ENCODE measurements at regions not wholly inside any gene's neighbourhood (a gene's known extent, or its start where the extent isn't known, plus 50 kb on each side); places are given as distances from the start of the nearest gene placed in this dataset.
"Not testable (repeated sequence)": the region's sequence is repeated elsewhere in the genome, so short reads cannot be mapped to it uniquely, and the experiment has no call there.

DNA sequence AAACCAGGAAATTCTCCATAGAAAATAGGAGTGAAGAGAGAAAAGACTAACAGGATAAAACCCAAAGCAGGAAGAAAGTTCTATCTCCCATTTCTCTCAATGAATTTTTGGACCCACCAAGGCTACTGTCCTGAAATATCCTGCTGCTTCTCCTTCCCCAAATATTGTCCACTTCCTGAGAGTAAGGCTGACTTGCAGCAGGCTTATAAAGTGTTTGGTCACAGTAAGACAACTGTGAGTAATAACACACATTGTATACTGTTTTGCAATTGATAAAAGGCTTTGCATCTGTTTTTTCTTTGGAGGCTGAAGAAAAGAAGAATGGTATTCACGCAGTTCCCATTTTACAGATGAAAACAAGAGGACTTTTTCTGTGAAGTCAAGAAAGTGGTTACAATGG, 52.8 kb downstream of the FOXD4L6 start:
- peak; percentile 6 for DNase-seq (ENCODE audit: low read depth)
- not testable (repeated sequence) for H3K4me3 ChIP-seq (ENCODE audit: low read depth, low read length)

DNA sequence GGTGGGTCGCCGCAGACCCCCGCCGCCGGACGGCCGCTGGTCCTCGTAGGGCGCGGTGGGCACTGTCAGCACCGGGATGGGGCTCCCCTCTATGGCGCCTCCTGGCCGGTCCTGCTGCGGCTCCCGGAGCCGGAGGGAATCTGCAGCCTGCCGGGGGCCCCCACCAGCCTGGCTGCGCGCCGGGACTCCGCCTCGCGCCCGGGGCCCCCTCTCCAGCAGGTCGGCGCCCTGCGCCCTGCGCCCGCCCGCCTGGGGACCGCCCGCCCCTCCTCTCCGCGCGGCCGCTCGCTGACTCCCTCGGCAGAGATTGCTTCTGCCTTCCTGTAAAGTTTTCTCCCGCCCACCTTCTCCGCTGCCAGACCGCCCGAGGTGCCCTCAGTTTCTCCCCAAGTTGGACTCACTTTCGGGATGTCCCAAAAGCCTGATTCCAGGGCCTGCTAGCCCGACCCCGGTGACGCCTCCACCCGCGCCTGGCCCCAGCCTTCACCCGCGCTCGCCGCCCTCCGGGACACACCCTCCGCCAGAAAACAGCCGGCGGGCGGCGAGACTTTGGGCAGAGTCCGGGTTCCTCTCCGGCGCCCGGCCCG, 54.0 kb downstream of the FOXD4L6 start:
- peak overlapping the region; percentile 68 for H3K4me3 ChIP-seq (ENCODE audit: low read depth, low read length)
- DNase-seq (ENCODE audit: low read depth), result peak; percentile 38

DNA sequence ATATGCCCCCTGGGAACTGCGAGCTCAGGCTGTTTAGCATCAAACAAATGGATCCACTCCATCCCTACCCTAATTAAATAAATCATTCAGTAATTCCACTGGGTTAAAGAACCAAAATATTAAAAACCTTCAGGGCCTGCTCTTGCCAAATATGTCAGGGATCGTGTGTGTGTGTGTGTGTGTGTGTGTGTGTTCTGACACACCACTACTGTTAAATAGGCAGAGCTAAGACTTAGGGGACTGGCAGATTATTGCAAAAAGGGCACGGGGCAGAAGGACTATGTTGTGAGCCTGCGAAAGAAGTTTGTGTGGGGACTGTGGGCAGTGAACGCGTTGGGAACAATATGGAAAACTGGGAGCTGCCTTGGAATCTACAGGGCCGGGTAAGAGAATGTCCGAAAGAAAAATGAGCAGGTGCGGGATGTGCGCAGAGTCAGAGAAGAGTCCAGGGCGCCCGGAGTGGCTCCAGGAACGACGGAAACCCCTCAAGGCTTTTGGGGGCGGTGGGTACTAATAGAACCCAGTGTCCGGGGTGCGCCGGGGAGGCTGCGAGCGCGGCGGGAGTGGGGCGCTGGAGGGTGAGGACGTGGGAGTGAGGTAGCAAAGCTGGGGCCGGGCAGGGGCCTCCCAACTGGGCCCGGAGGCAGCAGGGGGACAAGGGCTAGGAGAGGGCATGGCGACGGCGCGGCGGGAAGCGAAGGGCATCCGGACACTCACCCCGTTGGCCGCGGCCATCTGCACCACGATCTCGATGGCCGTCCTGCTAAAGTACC, 54.8 kb downstream of the FOXD4L6 start:
- H3K4me3 ChIP-seq (ENCODE audit: low read depth, low read length), result peak overlapping the region; percentile 68
- peak; percentile 26 for DNase-seq (ENCODE audit: low read depth)

DNA sequence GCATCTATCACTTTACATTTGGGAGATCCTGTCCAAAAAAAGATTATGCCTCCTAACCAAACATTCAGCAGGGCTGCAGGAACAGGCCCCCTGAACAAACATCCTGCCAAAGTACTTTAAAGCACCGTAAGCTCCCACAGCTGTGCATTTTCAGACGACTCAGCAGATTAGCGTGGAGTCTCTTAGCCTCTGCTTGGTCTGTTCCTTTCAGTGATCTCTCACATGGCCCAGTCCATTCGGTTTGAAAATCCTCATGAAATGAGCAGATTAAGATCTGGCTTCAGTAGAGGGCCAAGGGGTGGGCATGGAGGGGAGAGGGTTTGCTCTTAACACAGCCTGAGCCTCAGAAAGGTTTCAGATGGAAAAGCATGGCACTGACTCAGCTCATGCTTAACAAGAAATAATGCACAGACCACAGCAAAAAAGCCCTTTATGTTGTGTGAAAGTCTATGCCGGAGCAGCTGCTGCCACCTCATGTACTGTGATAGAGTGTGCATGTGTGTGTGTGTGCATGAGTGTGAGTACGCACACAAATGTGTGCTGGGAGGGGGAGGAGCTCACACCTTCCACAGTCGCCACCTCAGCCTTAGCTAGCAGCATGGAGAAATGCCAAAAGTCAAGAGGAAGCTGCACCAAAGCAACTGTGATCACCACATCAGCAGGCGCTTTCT, 64.2 kb downstream of the FOXD4L6 start:
- H3K4me3 ChIP-seq (ENCODE audit: low read depth, low read length), result peak overlapping the region; percentile 7
- peak; percentile 48 for DNase-seq (ENCODE audit: low read depth)

DNA sequence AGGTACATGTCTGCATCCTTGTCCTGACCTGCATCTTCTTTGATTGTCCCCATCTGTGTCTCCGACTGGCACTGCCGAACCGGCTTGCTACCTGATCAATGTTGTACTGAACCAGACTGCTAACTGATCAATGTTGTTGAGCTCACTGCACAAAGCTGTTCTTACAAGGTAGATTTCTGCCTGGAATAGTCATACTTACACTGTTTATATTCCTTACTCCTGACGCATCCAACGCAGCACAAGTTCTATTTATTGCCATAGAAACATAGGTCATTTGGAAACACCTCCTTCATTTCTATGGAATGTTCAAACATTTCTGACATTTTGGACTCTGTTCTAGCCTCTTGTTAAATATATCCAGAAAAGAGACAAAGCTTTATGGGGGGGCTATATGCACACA, 65.2 kb downstream of the FOXD4L6 start:
- not testable (repeated sequence) for H3K4me3 ChIP-seq (ENCODE audit: low read depth, low read length)
- peak; percentile 41 for DNase-seq (ENCODE audit: low read depth)

DNA sequence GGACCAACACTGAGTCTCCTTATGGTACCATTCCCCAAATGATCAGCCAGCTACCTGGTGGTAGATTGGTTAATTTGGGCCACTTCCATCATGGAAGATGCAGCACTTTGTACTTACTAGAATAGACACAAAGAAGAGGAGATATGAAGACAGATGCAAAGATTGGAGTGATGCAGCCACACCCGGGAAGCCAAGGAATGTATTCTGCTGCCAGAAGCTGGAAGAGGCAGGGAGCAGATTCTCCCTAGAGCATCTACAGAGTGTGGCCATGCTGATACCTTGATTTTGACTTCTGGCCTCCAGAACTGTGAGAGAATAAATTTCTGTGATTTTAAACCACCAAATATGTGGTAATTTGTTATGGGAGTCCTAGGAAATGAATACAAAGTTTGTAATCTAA, 68.9 kb downstream of the FOXD4L6 start:
- not testable (repeated sequence) for DNase-seq (ENCODE audit: low read depth); H3K4me3 ChIP-seq (ENCODE audit: low read depth, low read length)

DNA sequence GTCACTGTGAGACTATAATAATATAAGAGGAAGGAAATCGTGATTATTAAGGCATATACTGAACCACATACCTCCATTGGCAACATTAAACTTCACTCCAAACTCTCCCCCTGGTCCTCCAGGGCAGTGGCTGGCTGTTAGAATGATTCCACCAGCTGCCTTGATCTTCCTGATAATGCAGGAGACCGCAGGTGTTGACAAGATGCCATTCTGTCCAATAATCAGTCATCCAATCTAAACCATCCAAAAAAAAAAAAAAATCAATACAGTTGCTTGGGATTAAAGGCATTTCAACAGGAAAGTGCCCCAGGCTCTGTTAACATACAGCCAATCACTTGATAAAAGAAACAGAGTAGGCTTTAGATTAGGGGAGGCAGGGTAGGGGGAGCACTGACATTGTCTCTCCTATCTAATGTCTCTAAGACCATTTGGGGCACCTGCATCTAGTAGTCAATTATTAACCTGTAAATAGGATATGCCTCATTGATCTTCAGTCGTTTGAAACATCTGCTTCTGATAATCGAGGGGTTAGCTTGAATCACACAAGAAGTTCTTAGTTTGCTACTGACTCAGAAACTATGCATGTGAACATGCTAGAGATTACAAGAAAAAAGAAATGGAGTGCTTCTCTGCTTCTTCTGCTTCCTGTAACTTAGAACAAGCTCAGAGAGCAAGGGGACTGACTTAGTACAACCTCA, 74.7 kb downstream of the FOXD4L6 start:
- not testable (repeated sequence) for H3K4me3 ChIP-seq (ENCODE audit: low read depth, low read length); DNase-seq (ENCODE audit: low read depth)

DNA sequence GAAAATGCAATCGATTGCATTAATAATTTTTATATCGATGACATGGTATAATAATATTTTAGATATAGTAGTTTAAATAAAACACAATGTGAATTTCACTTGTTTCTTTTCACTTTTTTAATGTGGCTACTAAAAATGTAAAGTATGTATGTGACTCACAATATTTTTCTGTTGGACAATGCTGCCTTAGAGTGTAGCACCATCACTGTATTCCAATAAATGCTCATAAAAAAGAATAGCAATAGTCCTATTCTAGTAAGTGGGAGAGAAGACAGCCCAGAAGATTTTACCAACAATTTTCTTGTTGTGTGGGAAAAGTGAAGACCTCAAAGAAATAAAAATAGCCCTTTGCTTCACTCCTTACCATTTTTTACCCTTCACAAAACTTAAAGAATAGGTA, 79.8 kb downstream of the FOXD4L6 start:
- not testable (repeated sequence) for H3K4me3 ChIP-seq (ENCODE audit: low read depth, low read length); DNase-seq (ENCODE audit: low read depth)

DNA sequence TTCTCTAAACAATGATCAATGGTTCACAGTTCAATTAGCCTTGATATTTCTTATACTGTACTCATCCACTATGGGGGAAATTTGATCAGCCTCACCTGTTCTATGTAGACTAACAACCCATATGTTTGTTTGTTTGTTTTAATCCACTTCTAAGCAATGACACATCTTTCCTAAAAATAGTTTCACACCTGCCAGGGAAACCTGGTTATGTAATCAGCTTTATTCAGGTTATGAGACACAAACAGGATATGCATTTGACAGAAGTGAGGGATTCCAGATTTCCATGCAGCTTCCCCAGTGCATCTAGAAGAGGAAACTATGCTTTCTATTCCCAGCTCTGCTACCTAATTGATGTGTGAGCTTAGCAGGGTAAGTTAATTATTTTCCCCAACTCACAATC, 80.7 kb downstream of the FOXD4L6 start:
- not testable (repeated sequence) for DNase-seq (ENCODE audit: low read depth)

DNA sequence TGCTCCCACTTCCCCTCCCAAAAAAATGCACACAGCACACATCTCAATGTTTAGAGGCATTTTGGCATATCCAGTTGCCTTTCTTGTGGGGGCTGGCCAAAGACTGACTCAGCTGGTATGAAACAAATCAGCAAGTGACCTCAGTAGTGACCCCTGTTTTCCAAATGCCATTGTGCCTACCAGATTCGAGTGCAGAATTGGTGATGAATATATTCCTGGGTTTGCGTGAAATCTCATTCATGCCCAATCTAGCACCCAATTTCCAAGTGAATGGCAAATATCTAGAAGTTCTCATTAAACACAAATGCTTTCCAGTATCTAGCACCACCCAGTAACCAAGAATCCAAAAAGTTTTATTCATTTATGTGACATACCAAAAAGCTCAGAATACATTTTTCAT, 83.6 kb downstream of the FOXD4L6 start:
- not testable (repeated sequence) for DNase-seq (ENCODE audit: low read depth); H3K4me3 ChIP-seq (ENCODE audit: low read depth, low read length)

More for the DNA sequence above, 80.7 kb downstream of the FOXD4L6 start:
- not testable (repeated sequence) for H3K4me3 ChIP-seq (ENCODE audit: low read depth, low read length)

DNA sequence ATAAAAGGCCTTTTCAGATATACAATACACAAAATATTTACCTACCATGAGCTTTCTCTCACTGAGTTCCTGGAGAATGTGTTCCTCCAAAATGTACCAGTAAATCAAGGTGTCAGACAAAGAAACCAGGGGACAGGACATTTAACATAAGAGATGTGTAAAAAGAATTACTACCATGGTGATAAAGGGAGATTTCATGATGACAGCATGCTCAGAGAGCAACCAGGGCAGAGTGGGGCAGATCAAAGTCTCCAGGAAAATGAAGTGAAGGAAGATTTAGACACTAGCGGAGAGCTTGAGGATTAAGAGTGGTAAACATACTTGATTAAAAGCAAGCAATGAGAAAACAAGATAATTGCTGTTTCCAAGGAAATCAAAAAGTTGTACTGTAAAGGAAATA, 85.0 kb downstream of the FOXD4L6 start:
- not testable (repeated sequence) for DNase-seq (ENCODE audit: low read depth); H3K4me3 ChIP-seq (ENCODE audit: low read depth, low read length)

DNA sequence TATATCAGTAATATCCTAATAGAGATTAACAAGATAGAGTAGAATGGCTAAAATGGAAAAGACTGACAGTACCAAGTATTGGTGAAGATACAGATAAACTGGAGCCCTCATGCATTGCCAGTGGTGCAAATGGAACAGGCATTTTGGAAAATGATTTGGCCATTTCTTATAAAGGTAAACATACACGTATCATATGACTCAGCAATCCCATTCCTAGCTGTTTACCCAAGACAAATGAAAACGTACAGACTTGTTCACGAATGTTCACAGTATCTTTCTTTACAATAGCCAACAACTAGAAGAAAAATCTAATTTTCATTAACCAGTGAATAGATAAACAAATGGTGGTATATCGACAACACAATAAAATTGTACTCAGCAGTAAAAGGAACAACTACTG, 86.4 kb downstream of the FOXD4L6 start:
- H3K4me3 ChIP-seq (ENCODE audit: low read depth, low read length); DNase-seq (ENCODE audit: low read depth): not testable (repeated sequence)

DNA sequence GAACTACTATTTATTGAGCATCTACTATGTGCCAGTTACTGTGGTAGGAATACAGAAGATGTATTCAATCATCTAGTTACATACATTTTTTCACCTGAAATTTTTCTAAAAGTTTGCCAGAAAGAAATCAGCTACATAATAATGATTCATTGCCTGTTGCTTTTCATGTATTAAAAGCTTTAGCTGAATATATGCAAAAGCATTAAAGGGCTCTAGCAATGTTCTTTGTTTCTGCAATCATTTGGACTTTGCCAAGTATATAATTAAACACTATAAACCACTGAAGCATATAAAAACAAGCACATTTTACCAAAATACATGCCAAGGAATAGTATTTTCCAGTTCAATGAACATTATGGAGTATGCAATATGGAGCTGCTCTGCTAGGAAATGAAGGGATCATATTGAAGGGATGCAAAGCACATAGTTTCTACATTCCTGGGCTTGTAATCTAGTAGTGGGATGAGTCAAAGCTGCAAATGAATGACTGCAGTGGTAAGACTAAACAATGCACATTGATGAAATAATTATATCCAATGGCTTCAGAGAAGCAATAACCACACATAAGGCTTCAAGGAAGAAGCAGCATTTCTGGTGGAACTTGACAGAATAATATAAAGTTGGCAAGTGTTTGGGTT, 87.7 kb downstream of the FOXD4L6 start:
- DNase-seq (ENCODE audit: low read depth); H3K4me3 ChIP-seq (ENCODE audit: low read depth, low read length): not testable (repeated sequence)

DNA sequence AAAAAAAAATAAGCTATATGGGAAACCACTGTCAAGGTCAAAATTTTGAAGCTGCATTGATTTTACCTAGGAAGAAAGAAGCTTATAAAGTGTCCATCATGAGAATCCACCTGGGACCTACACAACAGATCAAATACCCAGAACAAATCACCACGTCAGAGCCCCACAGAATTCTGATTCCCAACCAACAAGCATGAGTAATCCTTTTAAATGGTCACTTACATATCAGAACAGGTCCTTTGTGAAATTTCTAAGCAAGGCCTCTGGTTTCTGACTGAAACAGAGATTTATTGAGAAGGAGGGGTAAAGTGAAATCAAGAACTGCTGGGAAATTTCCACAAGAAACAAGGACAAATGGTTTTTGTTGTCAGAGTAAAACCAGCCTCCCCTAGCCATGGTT, 93.2 kb downstream of the FOXD4L6 start:
- DNase-seq (ENCODE audit: low read depth), result peak; percentile 28
- not testable (repeated sequence) for H3K4me3 ChIP-seq (ENCODE audit: low read depth, low read length)

DNA sequence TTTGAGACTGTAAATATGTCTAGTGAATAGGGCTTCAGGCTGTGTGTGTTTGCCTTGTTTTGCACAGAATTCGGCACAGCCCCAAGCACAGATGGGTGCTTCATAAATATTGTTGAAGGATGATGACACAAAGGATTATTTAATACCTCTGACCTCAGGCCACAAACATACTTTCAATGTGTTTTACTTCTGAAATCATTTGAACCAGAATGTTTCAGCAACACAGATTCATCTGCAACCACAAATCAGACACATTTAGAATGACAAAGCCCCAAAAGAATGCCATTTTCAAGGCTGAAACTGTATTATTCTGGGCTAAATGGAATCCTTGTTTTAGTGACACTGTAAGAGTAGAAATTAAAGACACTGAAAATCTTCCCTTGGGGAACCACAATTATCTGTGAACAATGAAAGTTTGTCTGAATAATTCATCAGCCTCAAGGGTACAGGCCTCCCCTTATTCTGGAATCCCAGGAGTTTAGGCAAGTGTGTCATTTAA, 93.7 kb downstream of the FOXD4L6 start:
- not testable (repeated sequence) for H3K4me3 ChIP-seq (ENCODE audit: low read depth, low read length)
- peak; percentile 90 for DNase-seq (ENCODE audit: low read depth)

DNA sequence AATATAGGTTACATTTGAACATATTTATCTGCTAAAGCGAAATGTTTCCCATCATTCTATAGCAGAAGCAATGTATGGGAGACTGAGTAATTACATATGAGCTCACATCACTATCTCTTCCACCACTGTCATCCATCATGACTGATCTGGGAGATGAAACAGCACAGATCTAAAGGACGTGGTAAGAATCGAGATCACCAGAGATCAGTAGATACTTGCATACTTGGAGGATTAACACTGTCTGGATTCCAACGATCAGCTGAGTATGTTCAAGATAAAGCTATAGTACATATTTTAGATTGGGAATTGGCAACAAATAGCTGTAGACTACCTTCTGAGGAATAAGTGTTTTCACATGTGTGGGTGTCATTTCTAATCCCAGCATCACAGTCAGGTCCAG, 94.6 kb downstream of the FOXD4L6 start:
- not testable (repeated sequence) for H3K4me3 ChIP-seq (ENCODE audit: low read depth, low read length)
- DNase-seq (ENCODE audit: low read depth), result peak; percentile 49

DNA sequence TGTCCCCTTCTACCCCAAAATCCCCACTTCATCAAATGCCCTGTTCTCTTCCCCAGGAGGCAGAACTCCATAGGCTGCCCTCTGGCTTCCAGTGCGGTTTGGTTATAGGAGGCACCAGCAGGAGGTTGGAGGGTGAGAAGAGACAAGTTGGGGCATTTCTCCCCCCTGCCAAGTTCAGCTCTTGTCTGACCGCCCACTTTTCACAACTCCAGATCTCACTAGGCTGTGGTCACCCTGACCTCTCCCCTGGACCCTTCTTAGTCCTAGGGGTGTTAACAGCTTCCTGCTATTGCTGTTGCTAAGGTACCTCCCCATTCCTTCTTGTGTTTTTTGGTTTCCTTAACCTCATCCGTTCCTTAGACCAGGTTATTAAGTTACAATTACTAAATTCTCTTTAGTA, 95.1 kb downstream of the FOXD4L6 start:
- not testable (repeated sequence) for H3K4me3 ChIP-seq (ENCODE audit: low read depth, low read length); DNase-seq (ENCODE audit: low read depth)

DNA sequence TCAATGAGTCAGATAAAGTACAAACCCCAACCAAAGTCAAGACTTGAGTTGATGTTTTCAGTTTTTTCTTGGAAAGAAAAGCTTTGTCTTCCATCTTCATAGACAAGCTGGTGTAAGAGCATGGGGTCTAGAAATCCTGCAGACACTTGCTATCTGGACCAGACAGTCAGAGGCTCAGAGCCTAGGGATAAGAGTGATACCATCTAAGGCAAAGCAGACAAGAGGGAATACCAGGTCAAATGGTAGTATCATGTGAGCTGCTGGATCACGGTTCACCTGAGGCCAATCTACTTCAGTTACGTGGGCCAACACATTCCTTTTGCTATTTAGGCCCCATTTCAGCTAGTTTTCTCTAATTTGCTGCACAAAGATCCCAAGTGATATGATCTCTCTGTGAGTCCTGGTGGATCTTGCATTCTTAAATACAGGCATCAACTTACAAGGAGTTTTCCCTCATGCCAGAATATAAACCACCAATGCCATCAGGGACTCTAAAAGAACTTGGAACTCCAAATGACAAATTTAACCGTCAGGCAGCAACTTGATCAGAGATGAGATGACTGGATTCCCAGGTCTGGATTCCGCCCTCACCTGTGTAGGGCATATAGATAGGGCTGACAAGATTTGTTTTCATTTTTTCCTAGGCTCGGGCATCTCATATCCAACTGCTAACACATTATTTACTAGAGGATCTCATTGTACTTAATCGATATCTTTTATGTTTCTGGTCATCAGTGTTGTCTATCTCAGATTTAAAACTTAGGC, 101.4 kb downstream of the FOXD4L6 start:
- not testable (repeated sequence) for DNase-seq (ENCODE audit: low read depth)

More for the DNA sequence above, 101.4 kb downstream of the FOXD4L6 start:
- not testable (repeated sequence) for H3K4me3 ChIP-seq (ENCODE audit: low read depth, low read length)
